ENCODE measurements at regions not wholly inside any gene's neighbourhood (a gene's known extent, or its start where the extent isn't known, plus 50 kb on each side); places are given as distances from the start of the nearest gene placed in this dataset.

GRCh38 chr6:50961611-50962010 is 142.9 kb downstream of the TFAP2B start:
- no peaks in the 10 kb centered on the region for H3F3A ChIP-seq (ENCODE audit: insufficient read depth, low read length, poor library complexity, severe bottlenecking)
- H3K27me3 ChIP-seq (ENCODE audit: insufficient read depth, low read depth, low read length), result no peaks in the 10 kb centered on the region
- no peaks in the 10 kb centered on the region for H3K9me2 ChIP-seq (ENCODE audit: insufficient read depth, low read length)
- no peak overlapping the region for H3K9ac ChIP-seq (ENCODE audit: low read length)
- no peak overlapping the region for H3K27ac ChIP-seq (ENCODE audit: low read length)
- H3K9me3 ChIP-seq (ENCODE audit: low read length), result no peaks in the 10 kb centered on the region
- no peaks in the 10 kb centered on the region for H4K20me1 ChIP-seq (ENCODE audit: insufficient read depth)
- H2AFZ ChIP-seq (ENCODE audit: low read depth, low read length), result no peak overlapping the region
- H3K79me2 ChIP-seq (replicated peaks; ENCODE audit: insufficient read depth, low read length), result no peaks in the 10 kb centered on the region
- no peak for TF ChIP-seq TAF1 (IDR thresholded peaks at IDR 0.05; ENCODE audit: low read depth)
- no peak for TF ChIP-seq SMC3 (conservative IDR thresholded peaks at IDR 0.05; ENCODE audit: poor library complexity)
- TF ChIP-seq MXI1 (conservative IDR thresholded peaks at IDR 0.05; ENCODE audit: poor library complexity, severe bottlenecking), result no peak
- TF ChIP-seq RAD21 (conservative IDR thresholded peaks at IDR 0.05), result no peak
- no peak for TF ChIP-seq EP300 (conservative IDR thresholded peaks at IDR 0.05; ENCODE audit: poor library complexity, severe bottlenecking)
- H3K36me3 ChIP-seq (ENCODE audit: insufficient read depth, low read length), result no peaks in the 10 kb centered on the region
- no peak overlapping the region for H3K4me3 ChIP-seq (ENCODE audit: low read length)
- H3K4me2 ChIP-seq (ENCODE audit: low read length), result no peak overlapping the region

GRCh38 chr6:50962213-50962759 is 143.6 kb downstream of the TFAP2B start:
- H2AFZ ChIP-seq (ENCODE audit: low read depth, low read length), result no peak overlapping the region
- no peaks in the 10 kb centered on the region for H3K9me2 ChIP-seq (ENCODE audit: insufficient read depth, low read length)
- TF ChIP-seq EP300 (conservative IDR thresholded peaks at IDR 0.05; ENCODE audit: poor library complexity, severe bottlenecking) (no peak), MXI1 (conservative IDR thresholded peaks at IDR 0.05; ENCODE audit: poor library complexity, severe bottlenecking) (no peak), POLR2AphosphoS5 (IDR thresholded peaks at IDR 0.05) (no peak), SMC3 (conservative IDR thresholded peaks at IDR 0.05; ENCODE audit: poor library complexity) (no peak), REST (IDR thresholded peaks at IDR 0.05; ENCODE audit: borderline replicate concordance) (no peak)
- H3K36me3 ChIP-seq (ENCODE audit: insufficient read depth, low read length), result no peaks in the 10 kb centered on the region
- no peaks in the 10 kb centered on the region for H3K9me3 ChIP-seq (ENCODE audit: low read length)
- H3K27ac ChIP-seq (ENCODE audit: low read length), result no peak overlapping the region
- H3K9ac ChIP-seq (ENCODE audit: low read length), result no peak overlapping the region
- H3K4me3 ChIP-seq (ENCODE audit: low read length), result no peak overlapping the region
- no peaks in the 10 kb centered on the region for H3F3A ChIP-seq (ENCODE audit: insufficient read depth, low read length, poor library complexity, severe bottlenecking)
- H3K4me2 ChIP-seq (ENCODE audit: low read length), result no peak overlapping the region
- no peaks in the 10 kb centered on the region for H4K20me1 ChIP-seq (ENCODE audit: insufficient read depth)
- H3K27me3 ChIP-seq (ENCODE audit: insufficient read depth, low read depth, low read length), result no peaks in the 10 kb centered on the region
- H3K79me2 ChIP-seq (replicated peaks; ENCODE audit: insufficient read depth, low read length), result no peaks in the 10 kb centered on the region

GRCh38 chr6:50963952-50964351 is 145.3 kb downstream of the TFAP2B start:
- Histone ChIP-seq H3K9me3 (ENCODE audit: low read length) (no peaks in the 10 kb centered on the region), H2AFZ (ENCODE audit: low read depth, low read length) (no peak overlapping the region), H3K27me3 (ENCODE audit: insufficient read depth, low read depth, low read length) (no peaks in the 10 kb centered on the region), H3K4me3 (ENCODE audit: low read length) (no peak overlapping the region), H3K79me2 (replicated peaks; ENCODE audit: insufficient read depth, low read length) (no peaks in the 10 kb centered on the region), H3K36me3 (ENCODE audit: insufficient read depth, low read length) (no peaks in the 10 kb centered on the region), H3K27ac (ENCODE audit: low read length) (no peak overlapping the region), H3K9me2 (ENCODE audit: insufficient read depth, low read length) (no peaks in the 10 kb centered on the region), H3K9ac (ENCODE audit: low read length) (no peak overlapping the region), H3K4me2 (ENCODE audit: low read length) (no peak overlapping the region), H3F3A (ENCODE audit: insufficient read depth, low read length, poor library complexity, severe bottlenecking) (no peaks in the 10 kb centered on the region), H4K20me1 (ENCODE audit: insufficient read depth) (no peaks in the 10 kb centered on the region)
- TF ChIP-seq POLR2AphosphoS5 (IDR thresholded peaks at IDR 0.05) (no peak), EP300 (conservative IDR thresholded peaks at IDR 0.05; ENCODE audit: poor library complexity, severe bottlenecking) (no peak)

Measured in neural cell (in vitro differentiated cells).